B cell (primary cell): ENCODE measurements at regions not wholly inside any gene's neighbourhood (a gene's known extent, or its start where the extent isn't known, plus 50 kb on each side); places are given as distances from the start of the nearest gene placed in this dataset.

Experiments
- ATAC-seq: fragments of 200-7000 bp; cut with Tn5 transposase; one replicate; pipeline ENCODE4 v1.10.0; 2021; ENCODE audit warnings: low read depth, mild to moderate bottlenecking, moderate number of reproducible peaks, moderate library complexity
- CTCF ChIA-PET: fragments of 350-600 bp; sonication (Branson Sonifier 250); formaldehyde crosslinking; loops from one replicate; lab custom pipeline; 2021; ENCODE audit warnings: antibody characterized with exemption, inconsistent platforms; lab: Charles Lee
- POLR2A ChIA-PET: fragments of 350-600 bp; sonication (Branson Sonifier 250); formaldehyde crosslinking; loops from one replicate; lab custom pipeline; 2021; ENCODE audit warnings: antibody characterized with exemption; lab: Charles Lee
- DNase-seq: peaks from one replicate; pipeline ENCODE4 v3.0.0; 2013
- H2AFZ ChIP-seq: 2 replicates; pipeline ENCODE4 v1.6.1; 2012; ENCODE audit warnings: mild to moderate bottlenecking, low read depth, low read length; ENCODE audit not compliant: insufficient read depth, poor library complexity, severe bottlenecking
- H3K27ac ChIP-seq, 2 donors: 1 replicate in 1 of 2; 2 replicates in 1 of 2; pipeline ENCODE4 v1.5.1; 2012 to 2013; ENCODE audit warnings: low read length in 2 of 2, mild to moderate bottlenecking in 2 of 2, moderate library complexity in 1 of 2
- H3K27me3 ChIP-seq, 4 experiments: fragments of 200-600 bp in 1 of 4; sonication (generic) in 1 of 4; replicated peaks in 1 of 4; 1 replicate in 2 of 4; 2 replicates in 2 of 4; pipeline versions ENCODE4 v1.6.1 to v1.7.0; 2013 to 2016; ENCODE audit warnings: low read length in 3 of 4, mild to moderate bottlenecking in 2 of 4, mixed read lengths in 1 of 4, moderate library complexity in 1 of 4; ENCODE audit not compliant: insufficient read depth in 4 of 4, control insufficient read depth in 3 of 4; ENCODE audit errors: control extremely low read depth in 1 of 4
- H3K36me3 ChIP-seq, 2 experiments: replicated peaks in 1 of 2; 1 replicate in 1 of 2; 2 replicates in 1 of 2; pipeline versions ENCODE4 v1.6.1 to v1.7.1; 2013; ENCODE audit warnings: low read length in 1 of 2; ENCODE audit not compliant: insufficient read depth in 2 of 2, control insufficient read depth in 1 of 2; ENCODE audit errors: control extremely low read depth in 1 of 2, extremely low read depth in 1 of 2
- H3K4me1 ChIP-seq, 2 donors: fragments of 200-600 bp in 1 of 2; sonication (generic) in 1 of 2; 1 replicate in 1 of 2; 2 replicates in 1 of 2; pipeline versions ENCODE4 v1.5.1 to v1.6.1; 2013 to 2017; ENCODE audit warnings: low read length in 2 of 2; ENCODE audit not compliant: control insufficient read depth in 2 of 2, insufficient read depth in 2 of 2
- H3K4me2 ChIP-seq: replicated peaks from 2 replicates; pipeline ENCODE3; 2012; ENCODE audit warnings: mild to moderate bottlenecking, low read depth, low read length; ENCODE audit not compliant: poor library complexity, severe bottlenecking
- H3K4me3 ChIP-seq, 5 experiments: fragments of 200-600 bp in 1 of 5; sonication (generic) in 1 of 5; 1 replicate in 3 of 5; 2 replicates in 2 of 5; pipeline versions ENCODE4 v1.5.1 to v1.7.0; 2011 to 2016; ENCODE audit warnings: low read length in 4 of 5, mild to moderate bottlenecking in 4 of 5, low read depth in 2 of 5, control low read depth in 1 of 5, moderate library complexity in 1 of 5; ENCODE audit not compliant: insufficient read depth in 1 of 5; ENCODE audit errors: control extremely low read depth in 1 of 5, extremely low read depth in 1 of 5
- H3K79me2 ChIP-seq: fragments of 200-600 bp; sonication (generic); one replicate; pipeline ENCODE4 v1.6.0; 2016; ENCODE audit warnings: low read length; ENCODE audit not compliant: control insufficient read depth, insufficient read depth
- H3K9ac ChIP-seq: fragments of 200-600 bp; sonication (generic); 2 replicates; pipeline ENCODE4 v1.6.1; 2017; ENCODE audit warnings: mild to moderate bottlenecking, low read length, moderate library complexity
- H3K9me3 ChIP-seq, 3 donors: one replicate each; pipeline versions ENCODE4 v1.6.1 to v1.7.1; 2013; ENCODE audit warnings: low read length in 2 of 3; ENCODE audit not compliant: control insufficient read depth in 2 of 3, insufficient read depth in 1 of 3; ENCODE audit errors: control extremely low read depth in 1 of 3
- H4K20me1 ChIP-seq: 2 replicates; pipeline ENCODE4 v1.6.0; 2012; ENCODE audit warnings: mild to moderate bottlenecking, low read length; ENCODE audit not compliant: insufficient read depth, control insufficient read depth, poor library complexity, severe bottlenecking
- H3K27ac Mint-ChIP-seq: one replicate; pipeline ENCODE4 v1.8.0; 2021; ENCODE audit warnings: mixed read lengths
- H3K27me3 Mint-ChIP-seq: one replicate; pipeline ENCODE4 v1.8.0; 2021; ENCODE audit warnings: mixed read lengths
- H3K4me1 Mint-ChIP-seq: one replicate; pipeline ENCODE4 v1.8.0; 2021; ENCODE audit warnings: mixed read lengths
- H3K4me3 Mint-ChIP-seq: one replicate; pipeline ENCODE4 v1.8.0; 2021; ENCODE audit warnings: mixed read lengths
- H3K9me3 Mint-ChIP-seq: one replicate; pipeline ENCODE4 v1.8.0; 2022; ENCODE audit warnings: mixed read lengths; ENCODE audit not compliant: insufficient read depth
- CTCF ChIP-seq: fragments of 200-600 bp; IDR thresholded peaks from one replicate; pipeline ENCODE4 v1.8.0; 2022; ENCODE audit warnings: antibody characterized with exemption, mild to moderate bottlenecking
- EZH2 ChIP-seq: IDR thresholded peaks from 2 replicates; pipeline ENCODE4 v1.6.1; 2012; ENCODE audit warnings: borderline replicate concordance, low read depth, mild to moderate bottlenecking, moderate library complexity, low read length; ENCODE audit not compliant: insufficient read depth, poor library complexity, severe bottlenecking
- WGBS: methylation state at CpG from one replicate; pipeline ENCODE4 v1.1.5; 2013; ENCODE audit warnings: missing lambda C conversion rate; ENCODE audit not compliant: insufficient coverage; 5-methylcytosine and 5-hydroxymethylcytosine counted together
- intact Hi-C: fragments of 100-400 bp; cut with micrococcal nuclease; formaldehyde crosslinking; loops from one replicate; pipeline ENCODE4 v1.10.0; 2022

- DNase-seq, result no peak
- no peaks in the 10 kb centered on the region for H3K79me2 ChIP-seq
- H3K4me3 ChIP-seq, result no peak overlapping the region
- intact Hi-C loops, result no loop called here
- H3K9me3 ChIP-seq, result peaks cover 0 to 13% (median 0%) of the 10 kb centered on the region in 3 donors
- CTCF ChIA-PET, result interaction anchor here (1.3 to 21.2 kb wide), 4 partner anchors 32 to 141 kb away, joined by 3 to 449 read pairs (median 6); partner anchors contain the start of gene ZFP36L2
- H3K4me1 Mint-ChIP-seq, result peaks cover 65% of the 10 kb centered on the region
- no peak overlapping the region for H2AFZ ChIP-seq
- H3K27me3 ChIP-seq, result no peaks in the 10 kb centered on the region
- H3K9ac ChIP-seq, result no peak overlapping the region
- no peak for ATAC-seq
- TF ChIP-seq CTCF, result no peak
- no peak for TF ChIP-seq EZH2
- no peak overlapping the region for H3K27ac ChIP-seq
- H4K20me1 ChIP-seq, result no peaks in the 10 kb centered on the region
- peak overlapping the region; percentile 64 for H3K27ac Mint-ChIP-seq
- H3K4me2 ChIP-seq, result no peak overlapping the region
- WGBS, result 98% methylated on average over 6 of the region's 10 CpGs
- no peaks in the 10 kb centered on the region for H3K27me3 Mint-ChIP-seq
- peaks cover 26 to 54% of the 10 kb centered on the region in 2 donors for H3K4me1 ChIP-seq
- no peaks in the 10 kb centered on the region for H3K36me3 ChIP-seq
- no peaks in the 10 kb centered on the region for H3K9me3 Mint-ChIP-seq
- no peak overlapping the region for H3K4me3 Mint-ChIP-seq
- POLR2A ChIA-PET, result interaction anchor here (1.3 kb wide), 1 partner anchor 54 kb away, joined by 3 read pairs; no protein-coding TSS in a partner anchor
Measured at GRCh38 chr2:43164686-43165085, 61.7 kb downstream of the ZFP36L2 start.

- Histone ChIP-seq H2AFZ (no peak overlapping the region), H3K36me3 (no peaks in the 10 kb centered on the region), H3K27ac (no peak overlapping the region), H3K4me3 (no peak overlapping the region), H3K9ac (no peak overlapping the region), H3K4me2 (no peak overlapping the region), H3K9me3 (peaks cover 0 to 3% (median 0%) of the 10 kb centered on the region in 3 donors), H3K79me2 (no peaks in the 10 kb centered on the region), H4K20me1 (no peaks in the 10 kb centered on the region), H3K27me3 (no peaks in the 10 kb centered on the region), H3K4me1 (peaks cover 26 to 54% of the 10 kb centered on the region in 2 donors)
- POLR2A ChIA-PET, result interaction anchor here (0.8 to 1.3 kb wide), 2 partner anchors 54 to 57 kb away, joined by 3 read pairs; no protein-coding TSS in a partner anchor
- Mint-ChIP-seq H3K4me3 (no peak overlapping the region), H3K27ac (peak overlapping the region; percentile 7), H3K27me3 (no peaks in the 10 kb centered on the region), H3K4me1 (peaks cover 65% of the 10 kb centered on the region), H3K9me3 (no peaks in the 10 kb centered on the region)
- CTCF ChIA-PET, result interaction anchor here (1.2 to 21.2 kb wide), 2 partner anchors 11 to 56 kb away, joined by 4 to 449 read pairs; partner anchors contain the start of gene ZFP36L2
- intact Hi-C loops, result no loop called here
- TF ChIP-seq EZH2 (no peak), CTCF (no peak)
- 100% methylated on average over 3 of the region's 6 CpGs for WGBS
- ATAC-seq (no peak), DNase-seq (no peak)
Measured at GRCh38 chr2:43163584-43164270, 62.7 kb downstream of the ZFP36L2 start.
